Neuronal stem cell (in vitro differentiated cells): ENCODE measurements at regions not wholly inside any gene's neighbourhood (a gene's known extent, or its start where the extent isn't known, plus 50 kb on each side); places are given as distances from the start of the nearest gene placed in this dataset.

ENCODE experiments used
- DNase-seq: peaks from one replicate; pipeline ENCODE4 v3.0.0-alpha.2; 2013; ENCODE audit warnings: low spot score
- H2AFZ ChIP-seq: one replicate; pipeline ENCODE4 v1.6.1; 2013; ENCODE audit warnings: mild to moderate bottlenecking, low read length, inconsistent platforms
- H2AK5ac ChIP-seq: 2 replicates; pipeline ENCODE4 v1.6.1; 2013; ENCODE audit warnings: low read depth, mild to moderate bottlenecking, inconsistent platforms, low read length, moderate library complexity, mixed read lengths
- H2BK120ac ChIP-seq: 2 replicates; pipeline ENCODE4 v1.6.1; 2013; ENCODE audit warnings: low read depth, mild to moderate bottlenecking, inconsistent platforms, low read length, moderate library complexity, mixed read lengths
- H2BK12ac ChIP-seq: one replicate; pipeline ENCODE4 v1.6.1; 2013; ENCODE audit warnings: low read length, inconsistent platforms
- H2BK15ac ChIP-seq: 2 replicates; pipeline ENCODE4 v1.6.1; 2013; ENCODE audit warnings: mild to moderate bottlenecking, low read length, inconsistent platforms, mixed read lengths
- H2BK5ac ChIP-seq: one replicate; pipeline ENCODE4 v1.6.1; 2013; ENCODE audit warnings: inconsistent platforms, mild to moderate bottlenecking, low read length, moderate library complexity
- H3K14ac ChIP-seq: one replicate; pipeline ENCODE4 v1.6.1; 2013; ENCODE audit warnings: low read length, inconsistent platforms
- H3K18ac ChIP-seq: 2 replicates; pipeline ENCODE4 v1.6.1; 2013; ENCODE audit warnings: low read length, inconsistent platforms
- H3K23ac ChIP-seq: 2 replicates; pipeline ENCODE4 v1.6.1; 2013; ENCODE audit warnings: low read depth, mild to moderate bottlenecking, mixed read lengths, low read length, inconsistent platforms; ENCODE audit not compliant: poor library complexity
- H3K27ac ChIP-seq: replicated peaks from 3 replicates; pipeline ENCODE4 v1.5.1; 2013; ENCODE audit warnings: low read length, inconsistent platforms
- H3K27me3 ChIP-seq, 3 experiments: 2 replicates each; pipeline ENCODE4 v1.6.1; 2013; ENCODE audit warnings: low read length in 3 of 3, mild to moderate bottlenecking in 2 of 3, inconsistent platforms in 1 of 3, low read depth in 1 of 3, mixed read lengths in 1 of 3, moderate library complexity in 1 of 3; ENCODE audit not compliant: control insufficient read depth in 3 of 3, insufficient read depth in 3 of 3
- H3K36me3 ChIP-seq, 2 donors: replicated peaks in 1 of 2; 2 replicates each; pipeline ENCODE4 v1.6.1; 2013; ENCODE audit warnings: low read length in 2 of 2; ENCODE audit not compliant: control insufficient read depth in 2 of 2, insufficient read depth in 2 of 2
- H3K4ac ChIP-seq: 2 replicates; pipeline ENCODE4 v1.6.1; 2013; ENCODE audit warnings: inconsistent platforms, mild to moderate bottlenecking, low read length, moderate library complexity
- H3K4me1 ChIP-seq, 2 donors: 1 replicate in 1 of 2; 2 replicates in 1 of 2; pipeline ENCODE4 v1.6.1; 2013; ENCODE audit warnings: low read length in 2 of 2, low read depth in 1 of 2; ENCODE audit not compliant: control insufficient read depth in 2 of 2, insufficient read depth in 1 of 2
- H3K4me2 ChIP-seq: one replicate; pipeline ENCODE4 v1.6.1; 2013; ENCODE audit warnings: mild to moderate bottlenecking, low read length, inconsistent platforms; ENCODE audit not compliant: insufficient read depth, poor library complexity, severe bottlenecking
- H3K4me3 ChIP-seq, 2 donors: 2 replicates each; pipeline ENCODE4 v1.5.1; 2013; ENCODE audit warnings: low read length in 2 of 2, mild to moderate bottlenecking in 2 of 2, inconsistent platforms in 1 of 2, moderate library complexity in 1 of 2
- H3K79me1 ChIP-seq: one replicate; pipeline ENCODE4 v1.6.1; 2013; ENCODE audit warnings: low read depth, mild to moderate bottlenecking, inconsistent platforms, low read length, moderate library complexity
- H3K9ac ChIP-seq: one replicate; pipeline ENCODE4 v1.6.1; 2013; ENCODE audit warnings: mild to moderate bottlenecking, low read depth, low read length, inconsistent platforms; ENCODE audit not compliant: poor library complexity
- H3K9me3 ChIP-seq, 2 donors: replicated peaks in 1 of 2; 2 replicates each; pipeline versions ENCODE3 to v1.6.1; 2013; ENCODE audit warnings: low read length in 2 of 2, mild to moderate bottlenecking in 2 of 2, inconsistent platforms in 1 of 2, low read depth in 1 of 2, mixed read lengths in 1 of 2, moderate library complexity in 1 of 2; ENCODE audit not compliant: control insufficient read depth in 2 of 2, insufficient read depth in 1 of 2
- H4K8ac ChIP-seq: one replicate; pipeline ENCODE4 v1.6.1; 2013; ENCODE audit warnings: low read depth, mild to moderate bottlenecking, inconsistent platforms, low read length, moderate library complexity
- H4K91ac ChIP-seq: one replicate; pipeline ENCODE4 v1.6.1; 2013; ENCODE audit warnings: low read length, low read depth, mild to moderate bottlenecking, inconsistent platforms; ENCODE audit not compliant: poor library complexity
- WGBS, 2 donors: extraction: QIAGEN DNeasy Blood & Tissue Kit; methylation state at CpG; one replicate each; pipeline ENCODE4 v1.1.7; 2013; ENCODE audit warnings: missing lambda C conversion rate in 2 of 2, mixed read lengths in 1 of 2; ENCODE audit not compliant: insufficient read length in 2 of 2, insufficient replicate concordance in 1 of 2; ENCODE audit errors: extremely low coverage in 2 of 2; 5-methylcytosine and 5-hydroxymethylcytosine counted together

GRCh38 chr2:194260185-194260584 lies 1396.8 kb upstream of the SLC39A10 start:
- Histone ChIP-seq H2BK5ac (no peak overlapping the region), H3K9ac (no peak overlapping the region), H2BK15ac (no peak overlapping the region), H2BK12ac (no peak overlapping the region), H3K4me1 (no peaks in the 10 kb centered on the region), H4K8ac (no peak overlapping the region), H2BK120ac (no peak overlapping the region), H3K4me2 (no peak overlapping the region), H3K9me3 (no peaks in the 10 kb centered on the region), H3K4ac (no peak overlapping the region), H3K23ac (no peak overlapping the region), H2AK5ac (no peak overlapping the region), H3K79me1 (no peaks in the 10 kb centered on the region), H3K36me3 (no peaks in the 10 kb centered on the region), H4K91ac (no peak overlapping the region), H3K14ac (no peak overlapping the region), H3K18ac (no peak overlapping the region), H2AFZ (peak overlapping the region; percentile 9), H3K27ac (no peak overlapping the region), H3K4me3 (no peak overlapping the region), H3K27me3 (no peaks in the 10 kb centered on the region)
- DNase-seq, result no peak
- WGBS, 2 donors, result no CpG with 5 or more reads among the region's 1 CpG

DNA sequence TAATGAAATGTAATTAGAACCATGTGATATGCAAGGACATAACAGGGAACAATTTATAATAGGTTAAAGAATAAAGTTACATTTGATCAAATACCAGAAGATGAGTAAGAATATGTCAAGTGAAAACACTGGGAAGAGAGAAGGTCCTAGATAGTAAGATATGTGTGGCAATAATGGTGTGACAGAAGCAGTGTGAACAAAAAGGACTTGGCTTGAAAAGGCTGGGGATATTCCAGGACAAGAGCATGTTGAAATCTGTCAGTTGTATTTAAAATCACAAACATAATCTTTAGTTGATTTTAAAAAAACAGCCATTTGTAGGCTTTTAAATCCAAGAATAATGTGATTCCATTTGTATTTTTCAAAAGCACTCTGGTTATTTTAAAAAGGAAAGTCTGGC lies 1399.9 kb upstream of the SLC39A10 start:
- Histone ChIP-seq H2BK12ac (no peak overlapping the region), H2BK5ac (no peak overlapping the region), H2AK5ac (no peak overlapping the region), H2BK15ac (no peak overlapping the region), H4K91ac (no peak overlapping the region), H3K23ac (no peak overlapping the region), H2AFZ (no peak overlapping the region), H3K14ac (no peak overlapping the region), H3K79me1 (no peaks in the 10 kb centered on the region), H3K27ac (no peak overlapping the region), H3K27me3 (no peaks in the 10 kb centered on the region), H3K18ac (no peak overlapping the region), H4K8ac (no peak overlapping the region), H3K9me3 (no peaks in the 10 kb centered on the region), H2BK120ac (no peak overlapping the region), H3K36me3 (no peaks in the 10 kb centered on the region), H3K4ac (no peak overlapping the region), H3K4me3 (no peak overlapping the region), H3K9ac (no peak overlapping the region), H3K4me1 (peaks cover 0 to 2% of the 10 kb centered on the region in 2 donors), H3K4me2 (no peak overlapping the region)
- no peak for DNase-seq

DNA sequence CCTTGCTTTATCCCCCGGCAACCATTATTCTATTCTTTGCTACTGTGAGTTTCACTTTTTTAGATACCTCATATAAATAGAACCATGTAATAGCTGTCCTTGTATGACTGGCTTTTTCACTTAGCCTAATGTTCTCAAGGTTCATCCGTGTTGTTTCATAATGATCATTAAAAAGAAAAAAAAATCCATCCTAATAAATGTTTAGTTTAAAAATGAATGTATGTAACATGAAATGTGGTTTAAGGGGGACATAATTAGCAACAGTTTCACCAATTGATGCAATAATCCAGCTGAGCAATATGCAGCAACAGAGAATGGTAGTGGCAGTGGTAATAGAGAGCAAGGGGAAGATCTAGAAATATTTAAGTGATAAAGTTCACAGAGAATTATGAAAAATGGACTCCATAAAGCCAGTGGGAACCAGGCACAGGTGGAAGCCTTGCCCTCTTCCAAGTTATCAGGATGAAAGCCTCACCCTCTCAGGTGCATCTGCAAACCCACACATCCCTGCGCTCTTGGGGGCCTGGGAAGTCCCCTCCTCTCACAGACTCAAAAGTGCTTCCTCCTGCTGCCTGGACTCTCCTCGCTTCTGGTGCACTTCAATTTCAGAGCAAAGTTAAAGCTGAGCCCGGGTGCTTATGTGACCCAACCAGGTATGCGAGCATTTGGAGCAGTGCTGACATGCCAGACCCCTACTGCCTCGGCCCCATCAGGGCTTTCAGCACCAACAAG lies 1403.3 kb upstream of the SLC39A10 start:
- Histone ChIP-seq H2BK12ac (no peak overlapping the region), H4K8ac (no peak overlapping the region), H2BK120ac (no peak overlapping the region), H3K27me3 (no peaks in the 10 kb centered on the region), H4K91ac (no peak overlapping the region), H3K14ac (no peak overlapping the region), H3K9ac (no peak overlapping the region), H3K18ac (no peak overlapping the region), H3K27ac (no peak overlapping the region), H3K9me3 (no peaks in the 10 kb centered on the region), H2AFZ (no peak overlapping the region), H2BK15ac (no peak overlapping the region), H3K4me3 (no peak overlapping the region), H2BK5ac (no peak overlapping the region), H3K23ac (no peak overlapping the region), H3K4ac (no peak overlapping the region), H2AK5ac (no peak overlapping the region), H3K79me1 (no peaks in the 10 kb centered on the region), H3K4me1 (peaks cover 0 to 4% of the 10 kb centered on the region in 2 donors), H3K4me2 (no peak overlapping the region), H3K36me3 (no peaks in the 10 kb centered on the region)
- WGBS, 2 donors, result no CpG with 5 or more reads among the region's 7 CpGs
- no peak for DNase-seq

DNA sequence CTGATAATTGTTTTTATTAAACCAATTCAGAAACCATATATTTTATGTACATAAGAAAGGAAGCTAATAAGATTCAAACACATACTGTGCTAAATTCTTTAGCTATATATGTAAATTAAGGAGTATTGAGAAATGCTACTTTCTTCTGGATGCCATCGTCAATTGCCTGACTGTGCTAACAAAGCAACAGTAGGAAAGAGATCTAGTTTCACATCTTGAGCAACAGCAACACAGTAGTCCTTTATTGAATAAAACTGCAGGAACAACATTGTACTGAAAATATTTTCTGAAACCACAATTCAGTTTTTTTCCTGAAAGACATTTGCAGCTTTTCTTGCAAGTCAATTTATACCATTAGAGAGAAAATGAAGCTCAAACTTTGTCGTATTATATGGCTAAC lies 1404.9 kb upstream of the SLC39A10 start:
- Histone ChIP-seq H4K8ac (no peak overlapping the region), H2AFZ (peak overlapping the region; percentile 58), H3K79me1 (no peaks in the 10 kb centered on the region), H2BK12ac (no peak overlapping the region), H3K14ac (no peak overlapping the region), H3K27ac (no peak overlapping the region), H3K18ac (no peak overlapping the region), H3K4me2 (no peak overlapping the region), H3K4me3 (no peak overlapping the region), H3K9ac (no peak overlapping the region), H3K9me3 (no peaks in the 10 kb centered on the region), H2AK5ac (no peak overlapping the region), H4K91ac (no peak overlapping the region), H3K4ac (no peak overlapping the region), H2BK120ac (no peak overlapping the region), H3K36me3 (no peaks in the 10 kb centered on the region), H2BK5ac (no peak overlapping the region), H3K4me1 (peaks cover 0 to 4% of the 10 kb centered on the region in 2 donors), H3K23ac (no peak overlapping the region), H3K27me3 (no peaks in the 10 kb centered on the region), H2BK15ac (no peak overlapping the region)
- no peak for DNase-seq
- WGBS, 2 donors, result no CpG with 5 or more reads among the region's 2 CpGs
